ENCODE measurements at regions not wholly inside any gene's neighbourhood (a gene's known extent, or its start where the extent isn't known, plus 50 kb on each side); places are given as distances from the start of the nearest gene placed in this dataset.

GRCh38 chr3:23644099-23644498 is 161.7 kb upstream of the UBE2E1 start:
- TF ChIP-seq CTCF (IDR thresholded peaks at IDR 0.05) = no peak
- no peak for TF ChIP-seq POLR2A (IDR thresholded peaks at IDR 0.05)

Measured in right lobe of liver (tissue), 4 donors.